ENCODE measurements at regions not wholly inside any gene's neighbourhood (a gene's known extent, or its start where the extent isn't known, plus 50 kb on each side); places are given as distances from the start of the nearest gene placed in this dataset.

GRCh38 chr6:130730600-130730999, 96.6 kb upstream of the SMLR1 start:
- H3K27ac ChIP-seq (ENCODE audit: low read depth, low read length), result no peak overlapping the region
- H3K9me3 ChIP-seq (ENCODE audit: control insufficient read depth, low read length), result no peaks in the 10 kb centered on the region
- no peaks in the 10 kb centered on the region for H3K4me1 ChIP-seq (ENCODE audit: control insufficient read depth, insufficient read depth, low read length)
- Mint-ChIP-seq H3K4me1 (peaks cover 6% of the 10 kb centered on the region), H3K9me3 (peaks cover 22% of the 10 kb centered on the region), H3K27ac (no peak overlapping the region), H3K27me3 (ENCODE audit: insufficient read depth) (no peaks in the 10 kb centered on the region), H3K4me3 (no peak overlapping the region), H3K36me3 (ENCODE audit: low read depth) (peaks cover 2% of the 10 kb centered on the region)
- H3K36me3 ChIP-seq (ENCODE audit: control insufficient read depth, insufficient read depth, low read length), result no peaks in the 10 kb centered on the region
- no peaks in the 10 kb centered on the region for H3K27me3 ChIP-seq (ENCODE audit: control insufficient read depth, insufficient read depth, low read length, poor library complexity, severe bottlenecking)
- no peak overlapping the region for H3K4me3 ChIP-seq (ENCODE audit: low read length)
- DNase-seq, result no peak
- no peak for TF ChIP-seq CTCF (conservative IDR thresholded peaks at IDR 0.05)
- no peak overlapping the region for H3K9ac ChIP-seq (ENCODE audit: extremely low read depth, low read length, poor library complexity, severe bottlenecking)

GRCh38 chr6:130734161-130734560, 93.0 kb upstream of the SMLR1 start:
- Mint-ChIP-seq H3K36me3 (ENCODE audit: low read depth) (no peaks in the 10 kb centered on the region), H3K4me3 (no peak overlapping the region), H3K27me3 (ENCODE audit: insufficient read depth) (no peaks in the 10 kb centered on the region), H3K27ac (no peak overlapping the region), H3K9me3 (peaks cover 6% of the 10 kb centered on the region), H3K4me1 (peaks cover 6% of the 10 kb centered on the region)
- WGBS, 2 experiments (ENCODE audit: insufficient coverage in 1 of 2, insufficient read length in 1 of 2), result 94 to 95% methylated on average over 2 to 3 of the region's 3 CpGs
- Histone ChIP-seq H3K27ac (ENCODE audit: low read depth, low read length) (no peak overlapping the region), H3K9me3 (ENCODE audit: control insufficient read depth, low read length) (no peaks in the 10 kb centered on the region), H3K9ac (ENCODE audit: extremely low read depth, low read length, poor library complexity, severe bottlenecking) (no peak overlapping the region), H3K27me3 (ENCODE audit: control insufficient read depth, insufficient read depth, low read length, poor library complexity, severe bottlenecking) (no peaks in the 10 kb centered on the region), H3K4me3 (ENCODE audit: low read length) (no peak overlapping the region), H3K4me1 (ENCODE audit: control insufficient read depth, insufficient read depth, low read length) (no peaks in the 10 kb centered on the region), H3K36me3 (ENCODE audit: control insufficient read depth, insufficient read depth, low read length) (no peaks in the 10 kb centered on the region)
- TF ChIP-seq CTCF (conservative IDR thresholded peaks at IDR 0.05), result no peak
- no peak for DNase-seq

- Mint-ChIP-seq H3K36me3 (ENCODE audit: low read depth) (no peaks in the 10 kb centered on the region), H3K4me3 (no peak overlapping the region), H3K27me3 (ENCODE audit: insufficient read depth) (no peaks in the 10 kb centered on the region), H3K4me1 (no peaks in the 10 kb centered on the region), H3K9me3 (no peaks in the 10 kb centered on the region), H3K27ac (no peak overlapping the region)
- Histone ChIP-seq H3K9ac (ENCODE audit: extremely low read depth, low read length, poor library complexity, severe bottlenecking) (no peak overlapping the region), H3K4me1 (ENCODE audit: control insufficient read depth, insufficient read depth, low read length) (no peaks in the 10 kb centered on the region), H3K27ac (ENCODE audit: low read depth, low read length) (no peak overlapping the region), H3K36me3 (ENCODE audit: control insufficient read depth, insufficient read depth, low read length) (no peaks in the 10 kb centered on the region), H3K4me3 (ENCODE audit: low read length) (no peak overlapping the region), H3K27me3 (ENCODE audit: control insufficient read depth, insufficient read depth, low read length, poor library complexity, severe bottlenecking) (no peaks in the 10 kb centered on the region), H3K9me3 (ENCODE audit: control insufficient read depth, low read length) (no peaks in the 10 kb centered on the region)
- no peak for TF ChIP-seq CTCF (conservative IDR thresholded peaks at IDR 0.05)
- DNase-seq, result no peak
Measured at GRCh38 chr6:130740308-130740707, 86.9 kb upstream of the SMLR1 start.
